Endothelial cell of umbilical vein (primary cell): ENCODE measurements at regions not wholly inside any gene's neighbourhood (a gene's known extent, or its start where the extent isn't known, plus 50 kb on each side); places are given as distances from the start of the nearest gene placed in this dataset.

Source experiments
- BruUV-seq: library from RNA; stranded (reverse); fragments of 400-500 nt; replicated peaks from 2 replicates; lab custom pipeline; 2021; lab: Mats Ljungman, UMichigan
- CTCF ChIA-PET: fragments of 300-600, 350-600 bp; sonication (Branson Sonifier 250); formaldehyde crosslinking; loops from one replicate; lab custom pipeline; 2021; ENCODE audit warnings: antibody characterized with exemption, inconsistent platforms; lab: Charles Lee
- POLR2A ChIA-PET: fragments of 300-600, 350-600 bp; sonication (Branson Sonifier 250); formaldehyde crosslinking; loops from one replicate; lab custom pipeline; 2021; ENCODE audit warnings: antibody characterized with exemption, inconsistent platforms; lab: Charles Lee
- DNase-seq: peaks from one replicate; pipeline ENCODE4 v3.0.0-alpha.2; 2011; ENCODE audit warnings: low read depth, low spot score
- FAIRE-seq: peaks from 2 replicates; lab custom pipeline; 2011; peaks lifted over from hg19 to GRCh38; lab: Jason Lieb, UNC
- H2AFZ ChIP-seq: 2 replicates; pipeline ENCODE4 v1.6.0; 2012; ENCODE audit warnings: low read depth, low read length, control low read depth, inconsistent platforms
- H3K27ac ChIP-seq: 2 replicates; pipeline ENCODE4 v1.5.1; 2011; ENCODE audit warnings: low read depth, mild to moderate bottlenecking, control low read depth, low read length, moderate library complexity; ENCODE audit not compliant: insufficient read depth
- H3K27me3 ChIP-seq, 2 experiments: 2 replicates each; pipeline versions ENCODE4 v1.6.0 to v1.6.1; 2011; ENCODE audit warnings: low read length in 2 of 2, mixed read lengths in 1 of 2; ENCODE audit not compliant: control insufficient read depth in 2 of 2, insufficient read depth in 2 of 2
- H3K36me3 ChIP-seq, 2 experiments: 2 replicates in 1 of 2; 3 replicates in 1 of 2; pipeline ENCODE4 v1.5.1; 2011; ENCODE audit warnings: low read length in 2 of 2, mild to moderate bottlenecking in 1 of 2, moderate library complexity in 1 of 2; ENCODE audit not compliant: control insufficient read depth in 2 of 2, insufficient read depth in 2 of 2; ENCODE audit errors: extremely low read depth in 1 of 2
- H3K4me1 ChIP-seq: 3 replicates; pipeline ENCODE4 v1.5.1; 2011; ENCODE audit warnings: mild to moderate bottlenecking, low read length; ENCODE audit not compliant: control insufficient read depth, insufficient read depth; ENCODE audit errors: extremely low read depth
- H3K4me2 ChIP-seq: 2 replicates; pipeline ENCODE4 v1.6.1; 2011; ENCODE audit warnings: low read length, control low read depth, mixed read lengths; ENCODE audit not compliant: insufficient read depth
- H3K4me3 ChIP-seq, 3 experiments: fragments of 200-600 bp in 1 of 3; sonication (generic), shearing (Covaris generic) in 1 of 3; replicated peaks in 1 of 3; 2 replicates each; pipeline ENCODE4 v1.5.1; 2011 to 2016; ENCODE audit warnings: control low read depth in 3 of 3, low read length in 3 of 3, mild to moderate bottlenecking in 2 of 3, inconsistent platforms in 1 of 3, low read depth in 1 of 3, moderate library complexity in 1 of 3; ENCODE audit not compliant: insufficient read depth in 1 of 3
- H3K79me2 ChIP-seq: 2 replicates; pipeline ENCODE4 v1.6.0; 2012; ENCODE audit warnings: low read length, inconsistent platforms; ENCODE audit not compliant: control insufficient read depth, insufficient read depth
- H3K9ac ChIP-seq: replicated peaks from 2 replicates; pipeline ENCODE3; 2011; ENCODE audit warnings: low read length, control low read depth; ENCODE audit not compliant: insufficient read depth; ENCODE audit errors: extremely low read depth
- H3K9me1 ChIP-seq: replicated peaks from 3 replicates; pipeline ENCODE4 v1.6.0; 2011; ENCODE audit warnings: mild to moderate bottlenecking, low read length; ENCODE audit not compliant: control insufficient read depth, insufficient read depth; ENCODE audit errors: extremely low read depth
- H3K9me3 ChIP-seq: replicated peaks from 2 replicates; pipeline ENCODE4 v1.5.1; 2012; ENCODE audit warnings: low read length, inconsistent platforms; ENCODE audit not compliant: control insufficient read depth, insufficient read depth
- H4K20me1 ChIP-seq: replicated peaks from 2 replicates; pipeline ENCODE3; 2011; ENCODE audit warnings: mild to moderate bottlenecking, low read length; ENCODE audit not compliant: control insufficient read depth, insufficient read depth; ENCODE audit errors: extremely low read depth
- CTCF ChIP-seq, 2 donors: IDR thresholded peaks; 1 replicate in 1 of 2; 2 replicates in 1 of 2; pipeline ENCODE4 v1.5.1; 2011; ENCODE audit warnings: low read length in 2 of 2, mild to moderate bottlenecking in 2 of 2, moderate library complexity in 2 of 2, control low read depth in 1 of 2, inconsistent platforms in 1 of 2, low read depth in 1 of 2; ENCODE audit not compliant: insufficient read depth in 1 of 2; ENCODE audit errors: extremely low read depth in 1 of 2
- EZH2 ChIP-seq: IDR thresholded peaks from 2 replicates; pipeline ENCODE4 v1.6.1; 2012; ENCODE audit warnings: borderline replicate concordance, low read depth, mild to moderate bottlenecking, moderate library complexity, low read length, inconsistent platforms; ENCODE audit not compliant: severe bottlenecking
- FOS ChIP-seq: IDR thresholded peaks from 2 replicates; pipeline ENCODE4 v1.6.1; 2011; ENCODE audit warnings: mild to moderate bottlenecking, low read length, moderate library complexity, borderline replicate concordance; ENCODE audit not compliant: insufficient read depth
- GATA2 ChIP-seq: IDR thresholded peaks from 2 replicates; pipeline ENCODE4 v1.7.0; 2011; ENCODE audit warnings: low read depth, mild to moderate bottlenecking, moderate library complexity, mixed read lengths, low read length; ENCODE audit not compliant: insufficient read length, insufficient read depth
- JUN ChIP-seq: IDR thresholded peaks from 2 replicates; pipeline ENCODE4 v1.6.1; 2011; ENCODE audit warnings: borderline replicate concordance, low read depth; ENCODE audit not compliant: insufficient read length, insufficient read depth
- MYC ChIP-seq: IDR thresholded peaks from one replicate; pipeline ENCODE4 v1.6.1; 2011; ENCODE audit warnings: mild to moderate bottlenecking, low read depth, low read length
- POLR2A ChIP-seq: IDR thresholded peaks from 2 replicates; pipeline ENCODE4 v1.6.1; 2012; ENCODE audit warnings: low read depth, mild to moderate bottlenecking, control low read depth, low read length
- POLR2AphosphoS5 ChIP-seq: IDR thresholded peaks from 2 replicates; pipeline ENCODE4 v1.6.1; 2012; ENCODE audit warnings: low read depth, mild to moderate bottlenecking, control low read depth, low read length, moderate library complexity; ENCODE audit not compliant: insufficient read depth
- dilution Hi-C: fragments of 300-500 bp; cut with MboI; formaldehyde crosslinking; loops from one replicate; pipeline ENCODE4 v1.15.0; 2019; ENCODE audit warnings: low sequenced_read_pairs; ENCODE audit not compliant: extremely low pct_ligation_motif_present
- intact Hi-C: fragments of 100-400 bp; cut with micrococcal nuclease; formaldehyde crosslinking; loops from one replicate; pipeline ENCODE4 v1.10.0; 2022
- TF ChIP-seq, protein P1 (sequence below): IDR thresholded peaks from 2 replicates; pipeline ENCODE4 v1.6.1; 2011; ENCODE audit not compliant: insufficient read depth, insufficient read length

- H3K79me2 ChIP-seq: no peaks in the 10 kb centered on the region
- FAIRE-seq (no peak), DNase-seq (no peak)
- H4K20me1 ChIP-seq: no peaks in the 10 kb centered on the region
- H3K36me3 ChIP-seq: no peaks in the 10 kb centered on the region
- no peaks in the 10 kb centered on the region for H3K9me1 ChIP-seq
- ChIA-PET CTCF (interaction anchor here (1.0 to 1.3 kb wide), 2 partner anchors 10 to 14 kb away, joined by 3 to 4 read pairs; no protein-coding TSS in a partner anchor), POLR2A (no interaction called here)
- no peaks in the 10 kb centered on the region for H3K9me3 ChIP-seq
- H3K27me3 ChIP-seq: no peaks in the 10 kb centered on the region
- no peak overlapping the region for H3K9ac ChIP-seq
- no peak overlapping the region for H3K27ac ChIP-seq
- no peak overlapping the region for H3K4me3 ChIP-seq
- no peak overlapping the region for H3K4me2 ChIP-seq
- intact Hi-C loops: no loop called here
- BruUV-seq: no TSS peak
- no peak for TF ChIP-seq CTCF (IDR thresholded peaks at IDR 0.05; ENCODE audit: extremely low read depth in 1 of 2, insufficient read depth in 1 of 2, low read depth in 1 of 2, low read length in 2 of 2)
- no peak for TF ChIP-seq EZH2
- TF ChIP-seq, protein P1, sequence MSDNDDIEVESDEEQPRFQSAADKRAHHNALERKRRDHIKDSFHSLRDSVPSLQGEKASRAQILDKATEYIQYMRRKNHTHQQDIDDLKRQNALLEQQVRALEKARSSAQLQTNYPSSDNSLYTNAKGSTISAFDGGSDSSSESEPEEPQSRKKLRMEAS: no peak
- no peak for TF ChIP-seq POLR2A
- no peak for TF ChIP-seq GATA2
- TF ChIP-seq JUN: no peak
- TF ChIP-seq POLR2AphosphoS5: no peak
- TF ChIP-seq FOS: no peak
- TF ChIP-seq MYC: no peak
- no peaks in the 10 kb centered on the region for H3K4me1 ChIP-seq
- no peak overlapping the region for H2AFZ ChIP-seq
- dilution Hi-C loops: no loop called here
Observed at GRCh38 chr10:20988357-20988983, 91.4 kb upstream of the NEBL start.
